KG1 (cell line): ENCODE measurements at regions not wholly inside any gene's neighbourhood (a gene's known extent, or its start where the extent isn't known, plus 50 kb on each side); places are given as distances from the start of the nearest gene placed in this dataset.
"Not testable (repeated sequence)": the region's sequence is repeated elsewhere in the genome, so short reads cannot be mapped to it uniquely, and the experiment has no call there.

ENCODE experiments used
- DNase-seq: peaks from one replicate; lab custom pipeline; 2025; lab: John Stamatoyannopoulos, UW

DNA sequence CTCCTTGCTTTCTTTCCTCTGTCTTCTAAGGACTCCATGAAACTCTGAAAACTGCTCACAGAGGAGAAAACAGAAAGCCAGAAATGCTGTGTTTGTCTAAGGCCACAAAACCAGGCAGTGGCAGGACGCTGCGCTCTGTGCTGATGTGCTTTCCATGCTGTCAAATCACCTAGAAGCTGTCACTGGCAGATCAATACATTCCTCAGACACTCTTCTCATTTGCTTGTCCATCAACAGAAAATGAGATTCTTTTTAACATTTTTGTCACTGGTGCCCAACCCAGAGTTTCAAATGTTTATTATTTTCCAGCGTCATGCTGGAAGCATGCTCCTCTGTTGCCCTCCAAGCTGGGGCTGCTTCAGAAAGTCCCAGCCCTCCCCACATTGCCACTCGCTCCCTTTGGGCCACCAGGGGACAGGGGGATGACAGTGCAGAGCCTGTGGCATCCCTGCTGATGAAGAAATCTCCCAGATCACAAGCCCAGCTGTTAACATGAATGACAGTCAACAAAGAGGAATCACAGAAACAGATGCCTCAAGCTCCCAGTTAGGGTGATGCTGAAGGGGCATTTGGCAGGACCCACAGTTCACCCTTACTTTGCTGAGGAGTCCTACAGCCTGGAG is 117.5 kb upstream of the MEIS1 start:
- no peak for DNase-seq

DNA sequence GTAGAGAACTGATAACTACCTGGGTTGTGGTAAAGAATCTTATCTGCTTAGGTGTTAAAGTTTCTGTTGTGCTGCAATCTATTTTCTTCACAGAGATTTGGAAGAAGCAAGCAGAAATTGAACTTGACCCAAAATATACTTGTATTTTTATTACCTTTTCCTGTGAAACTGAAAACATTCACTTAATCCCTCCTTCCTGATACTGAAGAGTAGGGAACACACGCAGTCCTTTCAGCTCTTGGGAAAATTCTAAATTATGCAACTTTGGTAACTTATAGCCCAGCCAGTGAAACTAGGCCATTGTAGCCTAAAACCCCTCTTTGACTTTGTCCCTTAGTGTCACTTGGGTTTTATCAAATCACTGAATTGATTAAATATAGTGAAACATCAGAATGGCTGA is 128.4 kb upstream of the MEIS1 start:
- DNase-seq: no peak

DNA sequence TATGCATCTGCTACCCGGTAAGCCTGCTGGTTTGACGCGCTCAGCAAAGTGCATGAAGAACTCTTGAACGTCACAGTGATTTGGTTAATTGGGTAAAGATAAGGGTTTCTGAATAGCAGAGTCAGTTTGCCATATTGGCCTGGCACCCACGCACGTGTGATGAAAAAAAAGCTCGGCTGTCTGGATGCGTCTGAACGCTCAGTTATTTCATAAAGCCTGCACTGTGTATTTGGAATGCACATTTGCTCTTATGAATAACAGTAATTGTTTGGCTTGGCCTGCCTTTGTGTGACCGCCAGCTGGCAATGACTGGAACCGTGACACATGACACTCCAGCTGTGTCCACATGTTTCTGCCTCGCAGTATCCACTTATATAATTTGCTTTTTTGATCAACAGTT is 129.2 kb upstream of the MEIS1 start:
- DNase-seq: no peak

DNA sequence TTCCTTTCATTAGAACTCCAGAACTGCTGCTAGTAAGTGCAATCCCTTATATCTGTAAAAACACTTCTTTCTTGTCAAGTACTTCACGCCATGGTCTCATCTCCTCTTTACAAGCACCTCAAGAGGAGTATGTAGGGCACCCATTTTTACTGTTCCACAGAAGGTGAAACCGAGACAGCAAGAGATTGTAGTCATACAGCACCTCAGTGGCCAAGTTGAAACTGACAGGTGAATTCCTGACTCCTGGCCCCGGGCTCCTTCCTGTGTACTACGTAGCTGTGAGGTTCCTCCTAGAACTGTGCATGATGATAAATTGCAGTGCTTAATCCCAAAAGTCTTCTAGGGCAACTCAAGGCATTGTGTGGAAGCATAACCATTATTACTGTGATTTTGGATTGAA is 131.5 kb upstream of the MEIS1 start:
- DNase-seq: no peak

DNA sequence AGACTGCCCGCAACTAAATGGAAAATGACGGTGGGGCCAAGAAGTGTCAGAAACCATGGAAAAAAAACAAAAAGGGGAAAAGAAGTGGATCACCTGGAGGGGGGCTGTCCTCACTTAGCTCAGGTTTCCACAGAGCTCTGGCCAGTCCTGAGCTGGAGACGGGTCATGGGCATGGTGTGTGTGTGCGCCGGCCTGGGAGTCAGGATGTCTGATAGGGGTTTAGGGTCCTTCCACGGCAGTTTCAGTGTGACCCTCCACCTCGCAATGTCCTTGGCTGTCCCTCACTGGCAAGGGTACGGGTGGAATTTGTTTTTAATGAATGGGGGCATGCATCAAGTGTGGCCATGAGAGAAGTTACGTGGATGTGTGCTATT is 133.2 kb upstream of the MEIS1 start:
- DNase-seq: no peak

DNA sequence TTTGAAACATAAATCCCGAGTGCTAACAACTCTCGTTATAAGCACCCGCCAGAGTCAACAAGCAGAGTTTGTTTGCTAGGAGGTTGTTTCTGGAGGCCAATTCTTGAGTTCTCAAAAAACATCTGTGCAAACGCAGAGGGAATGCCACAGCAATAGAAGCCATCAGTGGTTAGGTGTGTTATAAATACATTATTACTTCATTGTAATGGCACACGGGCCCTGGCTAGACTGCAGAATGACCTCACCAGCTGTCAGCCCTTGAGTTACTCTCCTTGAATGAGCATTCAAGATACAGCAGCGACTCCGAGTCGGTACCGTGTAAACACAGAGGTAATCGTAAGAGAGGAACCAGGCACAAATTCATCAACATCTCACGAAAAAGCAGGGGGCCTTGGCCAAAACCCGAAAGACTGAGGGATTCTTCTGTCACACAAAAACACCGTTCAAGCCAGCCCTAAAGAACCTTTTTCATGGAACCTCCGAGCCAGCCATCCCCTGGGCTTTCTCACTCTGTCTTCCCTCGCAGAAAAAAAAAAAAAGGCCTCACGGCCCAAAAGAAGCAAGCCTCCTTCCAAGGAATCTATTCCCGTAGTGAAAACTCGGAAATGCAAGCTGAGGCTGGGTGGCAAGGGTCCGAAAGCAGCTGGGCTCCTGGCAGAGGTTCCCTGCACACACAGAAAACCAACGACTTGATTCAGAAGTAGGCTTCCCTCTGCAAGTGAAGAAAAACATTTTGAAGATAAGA is 133.7 kb upstream of the MEIS1 start:
- DNase-seq: no peak

- no peak for DNase-seq
Measured at GRCh38 chr2:66283787-66284186, 151.1 kb upstream of the MEIS1 start.

DNA sequence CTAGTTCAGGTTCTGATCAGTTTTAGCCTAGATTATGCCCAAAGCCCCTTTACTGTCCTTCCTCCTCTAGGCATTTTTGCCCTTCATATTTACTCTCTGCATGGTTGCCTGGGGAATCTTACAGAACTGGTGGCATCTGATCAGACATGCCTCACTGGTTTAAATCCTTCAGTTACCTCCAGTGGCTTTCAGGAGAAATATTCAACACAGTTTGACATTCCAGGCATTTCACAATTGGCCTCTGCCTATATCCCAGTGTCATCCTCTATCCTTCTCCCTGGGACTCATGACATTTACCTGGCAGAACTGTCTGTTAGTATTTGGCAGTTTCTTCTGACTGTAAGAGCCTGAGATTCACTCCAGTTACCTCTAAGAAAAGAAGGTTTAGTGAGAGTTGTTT is 152.9 kb upstream of the MEIS1 start:
- no peak for DNase-seq

DNA sequence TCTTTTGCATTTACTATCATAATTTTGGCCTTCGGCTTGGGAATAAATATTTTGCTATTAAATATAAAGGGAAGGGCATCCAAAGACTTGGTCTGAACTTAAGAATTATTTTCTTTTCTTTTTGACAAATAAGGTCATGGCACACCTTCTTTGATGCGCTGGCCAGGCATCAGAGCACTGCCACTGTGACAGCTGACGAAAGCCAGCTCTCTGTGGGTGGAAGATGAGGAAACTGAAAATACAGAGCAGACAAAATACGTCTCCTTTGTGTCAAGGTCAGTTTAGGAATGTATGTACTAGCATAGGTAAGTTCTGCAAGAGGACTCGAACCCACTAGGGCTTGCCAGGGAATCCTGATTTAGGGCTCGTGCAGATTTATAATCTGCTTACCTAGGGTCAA is 155.9 kb upstream of the MEIS1 start:
- no peak for DNase-seq

DNA sequence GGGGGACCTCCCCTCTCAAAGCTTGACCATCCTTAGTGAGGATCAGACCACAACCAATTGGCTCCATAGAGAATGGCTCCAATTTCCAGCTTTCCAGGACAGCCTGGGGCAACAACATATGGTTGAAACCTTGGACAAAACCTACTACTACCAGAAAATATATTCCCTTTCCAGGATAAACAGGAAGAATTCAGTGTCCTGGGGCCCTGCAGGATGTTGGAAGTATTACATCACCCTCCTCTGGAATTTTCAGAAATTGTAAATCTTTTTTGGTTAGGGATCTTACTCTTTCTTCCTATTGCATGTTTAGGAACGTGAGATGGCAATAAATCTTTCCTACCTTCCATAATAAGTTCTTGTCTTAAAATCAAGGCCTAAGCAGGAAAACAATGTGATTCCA is 158.9 kb upstream of the MEIS1 start:
- DNase-seq: no peak

GRCh38 chr2:66273933-66274490 is 160.9 kb upstream of the MEIS1 start:
- DNase-seq: no peak

DNA sequence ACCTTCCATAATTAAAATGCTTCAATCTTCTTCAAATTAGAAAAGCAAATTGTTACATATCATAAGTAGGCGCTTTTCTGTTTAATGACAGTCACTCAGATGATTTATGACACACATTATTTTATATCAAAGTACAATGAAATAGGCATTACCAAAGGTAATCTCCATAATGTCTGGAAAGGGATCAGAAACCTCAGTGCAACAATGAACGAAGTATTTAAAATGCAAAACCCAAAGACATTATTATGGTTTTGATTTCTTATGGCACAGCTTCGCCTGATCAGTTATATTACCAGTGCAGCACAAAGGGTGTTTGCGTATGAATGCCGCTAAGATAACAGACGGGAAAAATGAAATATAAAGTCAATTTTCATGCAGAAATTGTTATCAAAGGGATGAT is 162.2 kb upstream of the MEIS1 start:
- no peak for DNase-seq

GRCh38 chr2:66271777-66272176 is 163.1 kb upstream of the MEIS1 start:
- no peak for DNase-seq

DNA sequence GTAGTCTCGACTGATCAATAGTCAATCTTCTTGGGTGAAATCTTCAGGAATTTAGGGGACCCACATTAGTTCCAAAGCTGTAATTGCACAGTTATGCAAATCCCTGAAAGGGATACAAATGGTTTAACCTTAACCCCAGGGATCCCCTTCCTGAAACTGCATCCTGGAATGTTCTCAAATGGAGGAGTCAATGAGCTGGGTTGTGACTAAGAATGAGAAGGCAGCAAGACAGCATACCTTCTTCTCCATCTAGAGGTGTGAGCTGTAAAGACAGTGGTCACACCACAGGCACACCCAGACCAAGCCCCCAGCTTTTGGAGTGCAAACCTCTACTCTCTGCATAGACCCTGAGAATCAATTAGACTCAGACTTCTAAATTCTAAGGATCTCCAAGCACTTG is 164.7 kb upstream of the MEIS1 start:
- DNase-seq: no peak

DNA sequence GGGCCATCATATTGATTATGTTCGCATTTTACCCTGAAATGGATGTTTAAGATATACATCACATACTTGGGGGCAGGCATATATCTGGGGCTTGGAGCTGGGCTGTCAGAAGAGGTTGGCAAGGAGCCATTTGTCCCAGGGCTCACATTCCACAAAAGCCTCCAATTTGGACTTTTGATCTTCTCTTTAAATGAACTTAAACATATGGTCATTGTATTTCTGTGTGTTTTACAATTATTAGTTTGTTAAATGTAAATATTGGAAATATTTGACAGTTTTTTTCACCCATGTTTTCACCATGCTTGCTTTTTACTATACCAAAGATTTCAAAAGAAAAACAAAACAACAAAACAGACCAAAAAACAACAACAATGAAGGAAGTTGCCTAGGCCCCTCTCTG is 165.8 kb upstream of the MEIS1 start:
- no peak for DNase-seq

- DNase-seq: no peak
Measured at GRCh38 chr2:66268756-66269155, 166.2 kb upstream of the MEIS1 start.

DNA sequence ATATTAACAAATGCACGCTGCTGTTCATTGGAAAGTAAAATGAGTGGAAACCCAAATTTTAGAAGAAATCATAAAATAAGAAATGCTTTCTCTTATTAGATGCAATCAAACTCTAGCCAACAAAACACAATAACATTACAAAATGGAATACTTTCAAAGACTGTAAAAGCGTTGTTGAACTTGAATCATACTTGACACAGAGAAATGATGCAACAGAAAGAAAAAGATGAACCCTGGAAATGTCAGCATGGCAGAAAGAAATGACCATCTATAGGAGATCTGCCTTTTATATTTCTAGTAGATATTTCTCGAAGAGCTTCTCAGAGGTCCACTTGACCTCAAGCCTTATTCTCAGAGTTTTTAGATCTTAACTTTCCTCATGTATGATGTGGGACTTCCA is 170.6 kb upstream of the MEIS1 start:
- DNase-seq: no peak

DNA sequence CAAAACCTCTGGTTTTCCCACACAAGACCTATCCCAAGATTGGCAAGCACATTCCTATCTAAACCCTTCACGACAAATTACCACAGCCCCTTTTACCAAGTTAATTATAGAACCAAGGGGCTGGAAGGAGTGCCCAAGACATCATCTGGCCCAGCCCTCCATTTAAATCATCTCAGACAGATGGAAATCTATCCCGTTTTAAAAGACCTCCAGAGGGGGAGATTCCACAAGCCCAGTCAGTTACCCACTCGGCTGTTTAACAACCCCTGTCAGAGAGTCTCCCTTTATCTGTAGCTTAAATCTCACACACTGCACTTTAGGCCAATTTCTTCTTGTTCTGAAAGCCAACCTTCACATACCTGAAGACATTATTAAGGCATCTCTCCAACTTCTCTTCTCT is 179.1 kb upstream of the MEIS1 start:
- no peak for DNase-seq

GRCh38 chr2:66255136-66255535 is 179.8 kb upstream of the MEIS1 start:
- DNase-seq: no peak

DNA sequence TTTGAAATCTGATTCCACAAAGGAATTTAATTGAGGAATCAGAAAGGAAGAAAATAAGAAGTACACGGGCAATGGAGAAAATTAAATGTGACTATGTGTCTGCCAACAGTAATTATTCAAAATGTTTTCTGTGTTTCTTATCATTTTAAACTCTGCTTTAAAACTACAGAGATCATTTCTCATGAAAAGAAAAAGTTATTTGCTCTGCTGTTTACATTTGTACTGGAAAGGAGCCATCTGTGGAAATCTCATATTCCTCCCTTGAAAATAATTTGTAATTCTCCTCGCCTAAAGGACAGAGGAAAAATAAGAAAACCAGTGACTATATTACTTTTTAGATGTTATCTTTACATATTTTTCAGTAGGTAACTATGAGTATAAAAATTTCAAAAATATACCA is 181.9 kb upstream of the MEIS1 start:
- no peak for DNase-seq

GRCh38 chr2:66252109-66252508 is 182.8 kb upstream of the MEIS1 start:
- no peak for DNase-seq

DNA sequence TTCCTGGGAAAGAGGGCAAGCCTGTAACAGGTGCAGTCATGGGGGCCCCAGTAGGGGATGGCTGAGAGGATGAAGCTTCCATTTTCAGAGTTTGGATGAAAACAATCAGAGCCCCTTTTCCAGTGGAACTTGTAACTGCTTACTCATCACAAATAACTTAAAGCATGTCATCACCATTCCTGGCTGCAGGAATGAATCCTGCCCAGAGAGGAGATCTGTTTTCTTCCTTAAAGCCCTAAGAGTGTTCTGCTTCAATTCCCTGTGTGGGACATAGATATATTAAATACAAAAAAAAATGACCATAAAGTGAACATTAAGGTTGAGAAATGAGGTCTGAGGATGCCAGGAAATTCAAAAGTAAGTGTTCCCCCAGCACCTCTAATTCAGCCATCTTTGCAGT is 183.4 kb upstream of the MEIS1 start:
- DNase-seq: no peak

GRCh38 chr2:66249089-66249488 is 185.8 kb upstream of the MEIS1 start:
- not testable (repeated sequence) for DNase-seq

GRCh38 chr2:66243809-66244208 is 191.1 kb upstream of the MEIS1 start:
- DNase-seq: not testable (repeated sequence)
